ENCODE measurements at regions not wholly inside any gene's neighbourhood (a gene's known extent, or its start where the extent isn't known, plus 50 kb on each side); places are given as distances from the start of the nearest gene placed in this dataset.

DNA sequence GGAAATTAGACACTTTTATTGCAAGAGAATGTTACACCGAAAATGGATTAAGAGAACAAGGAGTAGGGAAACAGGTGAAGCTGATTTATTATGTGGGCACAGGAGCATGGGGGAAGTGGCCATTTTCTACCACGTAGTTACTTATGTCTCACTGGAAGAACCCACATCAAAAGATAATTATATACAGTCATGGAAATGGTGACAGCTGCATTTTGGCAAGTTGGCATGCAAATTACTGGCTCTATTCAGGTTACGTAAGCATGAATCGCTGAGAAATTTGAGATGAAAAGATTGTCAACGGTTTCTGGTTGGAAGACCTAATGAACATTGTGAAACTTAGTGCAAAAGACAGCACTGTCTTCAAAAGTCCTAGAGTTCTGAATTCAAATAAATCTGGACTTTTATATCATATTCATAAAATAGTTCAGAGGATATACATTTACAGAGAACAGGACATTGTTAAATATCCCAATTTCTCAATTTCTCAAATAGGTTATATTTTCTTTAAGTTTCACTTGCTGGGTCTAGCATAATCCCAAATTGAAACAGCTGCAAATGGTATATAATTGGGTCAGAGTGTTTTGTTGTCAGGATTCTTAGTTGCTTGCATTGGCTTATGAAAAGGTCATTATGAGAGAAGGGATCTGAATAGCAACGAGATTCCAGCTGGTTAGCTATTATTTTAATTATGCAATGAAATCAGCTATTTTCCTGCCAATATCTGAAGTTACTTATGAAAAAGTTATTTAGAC lies 567.8 kb downstream of the ZPLD1 start (continued):
- TF ChIP-seq ASH2L (IDR thresholded peaks at IDR 0.05; ENCODE audit: borderline replicate concordance, low read depth), result no peak
- TF ChIP-seq MXI1 (IDR thresholded peaks at IDR 0.05; ENCODE audit: low read depth, low read length), result no peak
- TF ChIP-seq CBX3 (IDR thresholded peaks at IDR 0.05; ENCODE audit: borderline replicate concordance, low read depth), result no peak
- no peak for TF ChIP-seq STAT3 (IDR thresholded peaks at IDR 0.05; ENCODE audit: low read depth, low read length)
- TF ChIP-seq, protein P1, sequence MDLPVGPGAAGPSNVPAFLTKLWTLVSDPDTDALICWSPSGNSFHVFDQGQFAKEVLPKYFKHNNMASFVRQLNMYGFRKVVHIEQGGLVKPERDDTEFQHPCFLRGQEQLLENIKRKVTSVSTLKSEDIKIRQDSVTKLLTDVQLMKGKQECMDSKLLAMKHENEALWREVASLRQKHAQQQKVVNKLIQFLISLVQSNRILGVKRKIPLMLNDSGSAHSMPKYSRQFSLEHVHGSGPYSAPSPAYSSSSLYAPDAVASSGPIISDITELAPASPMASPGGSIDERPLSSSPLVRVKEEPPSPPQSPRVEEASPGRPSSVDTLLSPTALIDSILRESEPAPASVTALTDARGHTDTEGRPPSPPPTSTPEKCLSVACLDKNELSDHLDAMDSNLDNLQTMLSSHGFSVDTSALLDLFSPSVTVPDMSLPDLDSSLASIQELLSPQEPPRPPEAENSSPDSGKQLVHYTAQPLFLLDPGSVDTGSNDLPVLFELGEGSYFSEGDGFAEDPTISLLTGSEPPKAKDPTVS (IDR thresholded peaks at IDR 0.05; ENCODE audit: low read depth, low read length), result no peak
- TF ChIP-seq, protein P2, sequence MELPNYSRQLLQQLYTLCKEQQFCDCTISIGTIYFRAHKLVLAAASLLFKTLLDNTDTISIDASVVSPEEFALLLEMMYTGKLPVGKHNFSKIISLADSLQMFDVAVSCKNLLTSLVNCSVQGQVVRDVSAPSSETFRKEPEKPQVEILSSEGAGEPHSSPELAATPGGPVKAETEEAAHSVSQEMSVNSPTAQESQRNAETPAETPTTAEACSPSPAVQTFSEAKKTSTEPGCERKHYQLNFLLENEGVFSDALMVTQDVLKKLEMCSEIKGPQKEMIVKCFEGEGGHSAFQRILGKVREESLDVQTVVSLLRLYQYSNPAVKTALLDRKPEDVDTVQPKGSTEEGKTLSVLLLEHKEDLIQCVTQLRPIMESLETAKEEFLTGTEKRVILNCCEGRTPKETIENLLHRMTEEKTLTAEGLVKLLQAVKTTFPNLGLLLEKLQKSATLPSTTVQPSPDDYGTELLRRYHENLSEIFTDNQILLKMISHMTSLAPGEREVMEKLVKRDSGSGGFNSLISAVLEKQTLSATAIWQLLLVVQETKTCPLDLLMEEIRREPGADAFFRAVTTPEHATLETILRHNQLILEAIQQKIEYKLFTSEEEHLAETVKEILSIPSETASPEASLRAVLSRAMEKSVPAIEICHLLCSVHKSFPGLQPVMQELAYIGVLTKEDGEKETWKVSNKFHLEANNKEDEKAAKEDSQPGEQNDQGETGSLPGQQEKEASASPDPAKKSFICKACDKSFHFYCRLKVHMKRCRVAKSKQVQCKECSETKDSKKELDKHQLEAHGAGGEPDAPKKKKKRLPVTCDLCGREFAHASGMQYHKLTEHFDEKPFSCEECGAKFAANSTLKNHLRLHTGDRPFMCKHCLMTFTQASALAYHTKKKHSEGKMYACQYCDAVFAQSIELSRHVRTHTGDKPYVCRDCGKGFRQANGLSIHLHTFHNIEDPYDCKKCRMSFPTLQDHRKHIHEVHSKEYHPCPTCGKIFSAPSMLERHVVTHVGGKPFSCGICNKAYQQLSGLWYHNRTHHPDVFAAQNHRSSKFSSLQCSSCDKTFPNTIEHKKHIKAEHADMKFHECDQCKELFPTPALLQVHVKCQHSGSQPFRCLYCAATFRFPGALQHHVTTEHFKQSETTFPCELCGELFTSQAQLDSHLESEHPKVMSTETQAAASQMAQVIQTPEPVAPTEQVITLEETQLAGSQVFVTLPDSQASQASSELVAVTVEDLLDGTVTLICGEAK (IDR thresholded peaks at IDR 0.05; ENCODE audit: borderline replicate concordance), result no peak
- TF ChIP-seq POLR2AphosphoS5 (IDR thresholded peaks at IDR 0.05; ENCODE audit: low read length), result no peak
- no peak for TF ChIP-seq MTA2 (IDR thresholded peaks at IDR 0.05; ENCODE audit: low read depth)
